Epidermal melanocyte (primary cell): ENCODE measurements at regions not wholly inside any gene's neighbourhood (a gene's known extent, or its start where the extent isn't known, plus 50 kb on each side); places are given as distances from the start of the nearest gene placed in this dataset.
A peak's percentile ranks its signal among the peaks of the same experiment; 100 is the strongest.

ENCODE experiments used
- DNase-seq: peaks from one replicate; pipeline ENCODE4 v3.0.0; 2011; ENCODE audit warnings: low spot score; ENCODE audit not compliant: insufficient read length

GRCh38 chr1:83102630-83103071 is 896.3 kb downstream of the TTLL7 start:
- no peak for DNase-seq

- no peak for DNase-seq
Measured at GRCh38 chr1:83101406-83101805, 897.5 kb downstream of the TTLL7 start.

GRCh38 chr1:83100133-83100532 is 898.8 kb downstream of the TTLL7 start:
- DNase-seq = no peak

- DNase-seq = no peak
Measured at GRCh38 chr1:83098791-83099190, 900.1 kb downstream of the TTLL7 start.

- peak; percentile 32 for DNase-seq
Measured at GRCh38 chr1:83098131-83098530, 900.8 kb downstream of the TTLL7 start.

GRCh38 chr1:83097715-83098114 is 901.2 kb downstream of the TTLL7 start:
- DNase-seq = no peak

GRCh38 chr1:83095570-83095969 is 903.4 kb downstream of the TTLL7 start:
- DNase-seq = no peak

DNA sequence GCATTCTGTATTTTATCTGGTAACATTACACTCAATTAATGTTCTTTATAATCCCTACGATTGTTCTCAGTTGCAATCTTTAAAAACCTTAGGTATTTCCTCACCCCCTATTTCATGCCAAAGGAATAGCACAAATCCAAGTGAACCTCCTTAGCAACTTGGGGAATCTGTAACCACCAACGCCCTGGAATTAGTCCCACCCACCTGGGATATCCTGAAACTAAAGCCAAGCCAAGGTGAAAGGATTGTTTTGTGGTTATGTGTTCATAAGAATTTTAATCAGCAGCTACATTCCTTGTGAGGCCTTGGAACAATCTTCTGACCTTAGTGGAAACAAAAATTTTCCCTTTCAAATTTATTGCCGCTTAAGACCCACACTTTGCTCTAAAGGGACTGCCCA is 908.7 kb downstream of the TTLL7 start:
- DNase-seq = no peak

GRCh38 chr1:83087851-83088250 is 911.1 kb downstream of the TTLL7 start:
- DNase-seq = no peak

DNA sequence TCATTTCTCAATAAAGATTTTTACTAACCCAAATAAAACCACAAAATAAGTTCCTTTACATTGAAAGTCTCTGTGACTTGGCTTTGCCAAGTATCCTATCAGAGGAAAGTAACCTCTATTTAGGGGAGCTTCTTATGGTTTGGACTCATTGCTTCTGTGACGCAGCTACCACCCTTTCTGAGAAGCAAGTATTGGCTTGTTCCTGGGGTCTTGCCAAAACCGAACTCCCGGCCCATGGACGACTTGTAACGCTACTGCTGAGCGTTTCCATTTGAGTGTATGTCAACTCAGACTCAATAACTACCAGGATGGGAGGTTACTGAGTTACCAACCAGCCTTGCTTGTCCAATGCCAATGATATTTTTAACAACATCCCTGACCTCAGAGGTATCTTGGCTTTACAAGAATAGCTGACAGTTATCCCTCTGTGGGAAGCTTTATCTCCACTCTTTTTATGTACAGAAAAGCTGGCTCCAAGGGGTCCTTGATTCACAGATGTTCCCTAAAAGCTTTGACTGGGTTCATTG is 911.9 kb downstream of the TTLL7 start:
- DNase-seq = no peak

GRCh38 chr1:83086346-83086745 is 912.6 kb downstream of the TTLL7 start:
- DNase-seq = no peak

- no peak for DNase-seq
Measured at GRCh38 chr1:83083589-83084224, 915.2 kb downstream of the TTLL7 start.

- no peak for DNase-seq
Measured at GRCh38 chr1:83077411-83077810, 921.5 kb downstream of the TTLL7 start.

DNA sequence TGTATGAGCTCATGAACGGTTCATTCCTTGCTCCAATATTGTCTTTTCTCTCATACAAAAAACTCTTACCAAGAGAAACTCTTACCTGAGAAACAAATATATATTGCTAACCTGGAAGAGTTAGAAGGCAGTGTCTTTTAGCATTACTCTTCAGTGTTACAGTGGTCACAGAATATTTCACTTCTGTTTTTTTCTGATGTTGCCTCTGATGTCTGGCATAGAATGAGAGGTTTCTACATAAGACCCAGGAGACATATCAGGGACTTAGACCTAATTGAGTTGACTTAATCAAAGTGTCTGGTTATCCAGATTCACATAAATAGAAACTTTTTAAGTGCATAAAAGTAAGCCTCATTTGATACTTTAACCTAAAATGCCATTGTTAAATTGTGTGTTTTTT is 923.8 kb downstream of the TTLL7 start:
- no peak for DNase-seq

DNA sequence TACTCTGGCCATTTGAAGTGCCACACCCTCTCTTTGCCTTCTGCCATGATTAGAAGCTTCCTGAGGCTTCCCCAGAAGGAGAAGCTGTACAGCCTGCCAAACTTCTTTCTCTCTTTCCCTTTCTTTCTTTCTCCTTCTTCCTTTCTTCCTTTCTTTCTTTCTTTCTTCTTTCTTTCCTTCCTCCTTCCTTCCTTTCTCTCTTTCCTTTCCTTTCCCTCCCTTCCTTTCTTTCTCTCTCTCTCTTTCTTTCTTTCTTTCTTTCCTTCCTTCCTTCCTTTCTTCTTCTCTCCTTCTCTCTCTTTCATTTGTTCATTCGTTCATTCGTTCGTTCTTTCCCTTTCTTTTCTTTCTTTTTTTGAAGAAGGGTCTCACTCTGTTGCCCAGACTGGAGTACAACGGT is 931.0 kb downstream of the TTLL7 start:
- no peak for DNase-seq

DNA sequence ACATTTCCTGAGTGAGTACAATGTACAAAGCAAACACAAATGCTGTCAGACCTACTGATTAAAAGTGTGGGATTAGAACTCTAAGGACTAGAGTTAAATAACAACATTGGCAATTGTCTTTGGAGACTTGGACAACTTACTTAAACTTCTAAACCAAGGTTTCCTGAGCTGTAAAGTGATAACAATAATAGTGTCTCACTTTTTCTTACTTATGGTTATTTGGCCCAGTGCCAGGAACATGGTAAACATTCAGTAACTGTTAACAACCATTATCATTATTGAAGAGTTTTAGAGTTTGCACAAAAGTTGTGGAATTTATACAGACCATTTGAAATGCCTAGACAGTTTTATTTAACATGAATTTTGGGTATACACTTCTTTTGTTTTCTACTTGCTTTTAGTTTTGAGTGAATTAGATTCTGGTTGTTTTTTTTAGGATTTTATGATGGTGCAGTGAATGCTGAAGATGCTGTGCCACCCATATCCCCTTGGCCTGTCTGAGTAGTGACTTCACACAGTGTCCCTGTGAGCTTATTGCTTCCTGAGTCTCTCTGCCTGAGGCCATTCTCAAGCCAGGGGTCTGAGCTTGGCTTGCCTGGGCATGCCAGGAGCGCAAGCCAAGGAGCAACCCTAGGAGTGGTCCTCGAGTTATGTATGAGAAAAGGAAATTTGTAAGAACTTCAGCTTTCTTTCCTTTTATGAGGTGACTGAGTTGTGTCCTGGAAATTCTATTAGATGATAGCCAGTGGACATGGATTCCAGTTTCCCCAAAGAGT is 932.8 kb downstream of the TTLL7 start:
- DNase-seq = no peak

- DNase-seq = no peak
Measured at GRCh38 chr1:83064589-83065242, 934.2 kb downstream of the TTLL7 start.

GRCh38 chr1:83060651-83061390 is 938.1 kb downstream of the TTLL7 start:
- no peak for DNase-seq

GRCh38 chr1:83060221-83060620 is 938.7 kb downstream of the TTLL7 start:
- DNase-seq = no peak

DNA sequence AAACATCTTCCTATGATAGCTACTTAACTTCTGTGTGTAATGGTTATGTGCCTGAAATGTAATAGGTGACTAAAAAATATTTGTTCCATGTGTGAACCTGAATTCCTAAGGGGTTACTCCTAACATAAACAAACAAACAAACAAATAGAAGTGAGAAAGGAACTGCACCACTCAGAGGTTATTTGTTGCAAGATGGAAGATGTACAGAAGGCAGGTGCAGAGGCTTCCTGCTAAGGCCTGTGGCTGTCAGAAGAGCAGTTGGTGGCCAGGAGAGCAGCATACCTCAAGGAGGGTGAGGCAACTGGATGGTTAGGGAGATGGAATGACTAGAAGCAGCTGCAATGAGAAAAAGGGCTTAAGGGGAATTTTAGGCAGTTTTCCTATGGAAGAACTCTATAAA is 940.6 kb downstream of the TTLL7 start:
- no peak for DNase-seq

GRCh38 chr1:83055391-83056170 is 943.4 kb downstream of the TTLL7 start:
- DNase-seq = no peak
